GM21619 (cell line): ENCODE measurements at regions not wholly inside any gene's neighbourhood (a gene's known extent, or its start where the extent isn't known, plus 50 kb on each side); places are given as distances from the start of the nearest gene placed in this dataset.
"Not testable (repeated sequence)": the region's sequence is repeated elsewhere in the genome, so short reads cannot be mapped to it uniquely, and the experiment has no call there.

Source experiments
- ATAC-seq: cut with Tn5 transposase; IDR thresholded peaks from one replicate; pipeline ENCODE4 v1.9.1; 2021; ENCODE audit not compliant: unreplicated experiment

DNA sequence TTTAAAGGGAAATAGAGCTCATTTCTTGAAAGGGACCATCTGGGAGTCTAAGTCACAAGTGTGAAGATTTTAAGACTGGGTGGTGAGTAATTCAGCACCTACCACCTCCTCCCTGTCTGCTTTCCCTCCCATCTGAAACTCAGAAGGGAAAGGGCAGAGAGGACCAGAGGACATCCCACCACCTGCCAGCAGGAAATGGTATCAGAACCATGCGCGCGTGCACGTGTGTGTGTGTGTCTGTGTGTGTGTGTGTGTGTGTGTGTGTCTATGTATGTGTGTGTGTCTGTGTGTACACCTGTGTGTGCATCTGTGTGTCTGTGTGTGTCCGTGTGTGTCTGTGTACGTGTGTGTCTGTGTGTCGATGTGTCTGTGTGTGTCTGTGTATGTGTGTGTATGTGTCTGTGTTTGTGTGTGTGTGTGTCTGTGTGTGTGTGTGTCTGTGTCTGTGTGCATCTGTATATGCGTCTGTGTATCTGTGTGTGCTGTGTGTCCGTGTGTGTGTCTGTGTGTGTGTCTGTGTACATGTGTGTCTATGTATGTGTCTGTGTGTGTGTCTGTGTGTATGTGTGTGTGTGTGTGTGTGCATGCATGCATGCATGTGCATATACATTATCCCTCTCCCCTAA lies 76.8 kb downstream of the ZFP36L2 start:
- ATAC-seq = peak; percentile 74

DNA sequence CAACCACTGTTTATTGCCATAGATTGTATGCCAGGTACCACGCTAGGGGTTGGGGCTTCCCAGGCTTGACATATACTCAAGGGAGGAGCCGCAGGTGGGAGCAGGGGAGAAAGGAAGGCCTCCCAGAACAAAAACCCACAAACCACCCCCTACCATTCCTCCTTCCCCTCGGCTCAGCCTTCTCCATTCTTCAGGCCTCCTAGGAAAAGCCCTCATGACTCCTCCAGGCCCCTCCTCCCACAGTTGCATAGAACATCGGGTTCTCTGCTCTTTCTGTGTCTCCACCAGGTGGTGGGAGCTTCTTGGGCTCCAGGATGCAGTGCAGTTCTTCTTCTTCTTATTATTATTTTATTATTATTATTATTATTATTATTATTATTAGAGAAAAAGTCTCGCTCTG lies 80.3 kb downstream of the ZFP36L2 start:
- no peak for ATAC-seq

DNA sequence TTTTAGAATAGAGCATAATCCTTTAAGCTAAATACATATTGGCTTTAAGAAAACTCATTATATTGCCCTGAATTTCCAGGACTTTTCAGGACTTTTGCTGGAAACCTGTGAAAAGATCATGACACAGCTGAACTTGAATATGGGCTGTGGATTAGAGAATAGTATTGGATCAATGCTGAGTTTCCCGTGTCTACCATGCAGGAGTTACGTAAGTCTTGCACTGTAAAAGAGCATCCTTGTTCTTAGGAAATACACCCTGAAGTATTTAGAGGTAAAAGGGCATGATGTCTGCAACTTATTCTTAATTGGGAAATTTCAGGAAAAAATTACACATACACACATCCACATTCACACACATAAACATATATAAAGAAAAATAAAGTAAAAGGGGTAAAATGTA lies 82.1 kb downstream of the ZFP36L2 start:
- no peak for ATAC-seq

DNA sequence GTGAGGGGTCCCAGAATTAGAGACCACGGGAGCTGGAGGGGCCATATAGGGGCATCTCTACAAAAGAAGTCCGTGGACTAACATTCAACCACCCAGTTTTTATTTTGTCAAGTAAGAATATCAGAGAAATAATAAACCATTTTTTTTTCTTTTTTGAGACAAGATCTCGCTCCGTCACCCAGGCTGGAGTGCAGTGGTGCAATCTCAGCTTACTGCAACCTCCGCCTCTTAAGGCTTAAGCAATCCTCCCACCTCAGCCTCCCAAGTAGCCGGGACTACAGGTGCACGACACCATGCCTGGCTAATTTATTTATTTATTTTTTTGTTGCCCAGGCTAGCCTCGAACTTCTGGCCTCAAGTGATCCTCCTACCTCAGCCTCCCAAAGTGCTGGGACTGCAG lies 82.7 kb downstream of the ZFP36L2 start:
- no peak for ATAC-seq

DNA sequence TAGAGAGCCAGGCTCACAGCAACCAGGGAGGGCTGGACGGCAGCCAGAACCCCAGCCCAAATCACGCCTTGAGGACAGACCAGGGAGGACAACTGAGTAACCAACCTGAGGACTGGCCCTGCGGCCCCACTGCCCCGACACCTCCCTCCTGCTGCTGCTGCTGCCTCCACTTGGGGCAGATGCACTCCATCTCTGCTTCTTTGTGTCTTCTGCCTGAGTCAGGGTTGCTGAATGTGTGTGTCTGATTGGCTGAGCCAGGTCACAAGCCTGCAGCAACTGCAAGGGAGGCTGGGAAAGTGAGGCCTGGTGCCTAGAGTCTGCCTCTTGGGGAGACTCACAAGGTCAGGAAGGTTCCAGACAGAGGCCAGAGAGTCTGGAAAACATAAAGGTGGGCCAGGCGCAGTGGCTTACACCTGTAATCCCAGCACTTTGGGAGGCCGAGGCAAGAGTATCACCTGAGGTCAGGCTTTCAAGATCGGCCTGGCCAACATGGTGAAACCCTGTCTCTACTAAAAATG lies 83.4 kb downstream of the ZFP36L2 start:
- ATAC-seq = no peak

DNA sequence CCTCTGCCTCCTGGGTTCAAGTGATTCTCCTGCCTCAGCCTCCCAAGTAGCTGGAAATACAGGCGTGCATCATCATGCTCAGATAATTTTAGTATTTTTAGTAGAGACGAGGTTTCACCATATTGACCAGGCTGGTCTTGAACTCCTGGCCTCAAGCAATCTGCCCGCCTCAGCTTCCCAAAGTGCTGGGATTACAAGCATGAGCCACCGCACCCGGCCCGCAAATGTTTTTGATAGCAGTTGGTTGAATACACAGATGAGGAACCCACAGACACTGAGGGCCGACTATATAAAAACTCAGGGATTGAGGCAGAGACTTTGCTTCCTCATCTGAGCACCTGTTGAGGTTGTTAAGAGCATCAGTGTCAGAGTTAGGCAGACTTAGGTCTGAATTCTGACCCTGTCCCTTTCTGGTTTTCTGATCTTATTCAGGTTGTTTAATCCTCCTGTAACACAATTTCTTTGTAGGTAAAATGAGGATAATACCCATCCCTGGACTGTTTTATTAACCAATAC lies 84.7 kb downstream of the ZFP36L2 start:
- not testable (repeated sequence) for ATAC-seq

DNA sequence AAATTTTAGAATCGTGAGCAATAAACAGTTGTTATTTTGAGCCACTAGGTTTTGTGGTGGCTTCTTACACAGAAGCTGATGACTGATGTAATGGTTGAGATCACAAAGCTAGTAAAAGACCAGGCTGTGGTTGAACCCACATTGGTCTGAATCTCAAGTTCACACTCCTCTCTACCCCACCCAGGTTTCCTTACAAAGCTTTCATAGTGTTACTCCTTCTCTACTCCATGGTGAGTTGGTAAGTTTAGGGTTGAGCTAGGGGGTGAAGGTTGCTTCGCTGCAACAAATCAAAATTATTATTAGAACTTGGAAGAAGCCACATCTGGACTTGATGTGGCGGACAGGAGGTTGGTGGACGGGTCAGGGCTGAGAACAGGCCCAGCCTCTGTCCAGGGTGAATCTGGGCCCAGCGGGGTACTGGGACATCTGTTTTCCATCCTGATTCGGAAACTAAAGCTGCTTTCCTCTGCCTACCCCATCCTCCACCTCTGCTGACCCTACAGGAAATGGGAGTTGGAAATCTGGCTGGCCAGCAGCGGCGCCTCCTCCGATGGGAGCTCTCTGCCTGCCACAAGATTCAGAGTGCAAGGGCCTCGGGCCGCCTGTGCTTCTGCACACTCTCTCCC lies 86.3 kb downstream of the ZFP36L2 start:
- ATAC-seq = no peak

DNA sequence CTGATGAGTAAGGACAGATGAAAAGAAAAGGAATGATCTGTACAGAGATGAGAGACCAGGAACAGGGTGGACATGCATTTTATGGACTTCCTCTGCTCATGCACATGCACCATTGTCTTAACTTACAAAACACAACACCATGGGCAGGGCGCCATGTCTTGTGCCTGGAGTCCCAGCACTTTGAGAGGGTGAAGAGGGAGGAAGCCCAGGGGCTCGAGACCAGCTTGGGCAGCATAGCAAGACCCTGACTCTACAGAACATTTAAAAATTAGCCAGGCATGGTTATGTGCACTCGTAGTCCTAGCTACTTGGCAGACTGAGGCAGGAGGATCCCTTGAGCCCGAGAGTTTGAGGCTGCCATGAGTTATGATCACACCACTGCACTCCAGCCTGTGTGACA lies 86.9 kb downstream of the ZFP36L2 start:
- ATAC-seq = no peak

DNA sequence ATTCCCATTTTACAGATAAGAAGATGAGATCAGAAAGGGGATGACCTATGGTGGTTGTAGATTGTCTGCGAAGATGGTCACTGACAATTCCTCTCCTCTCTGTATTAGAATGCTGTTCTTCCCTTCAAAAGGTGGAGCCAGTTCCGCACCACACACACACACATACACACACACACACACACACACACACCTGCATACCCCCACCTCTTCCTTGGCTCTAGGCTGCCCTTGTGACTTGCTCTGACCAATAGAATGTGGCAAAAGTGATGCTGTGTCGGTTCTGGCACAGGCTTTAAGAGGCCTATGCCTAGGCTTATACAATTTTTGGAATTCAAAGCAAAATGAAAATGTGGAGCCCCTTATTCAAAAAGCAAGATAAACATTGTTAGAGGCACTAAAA lies 88.0 kb downstream of the ZFP36L2 start:
- ATAC-seq = no peak

DNA sequence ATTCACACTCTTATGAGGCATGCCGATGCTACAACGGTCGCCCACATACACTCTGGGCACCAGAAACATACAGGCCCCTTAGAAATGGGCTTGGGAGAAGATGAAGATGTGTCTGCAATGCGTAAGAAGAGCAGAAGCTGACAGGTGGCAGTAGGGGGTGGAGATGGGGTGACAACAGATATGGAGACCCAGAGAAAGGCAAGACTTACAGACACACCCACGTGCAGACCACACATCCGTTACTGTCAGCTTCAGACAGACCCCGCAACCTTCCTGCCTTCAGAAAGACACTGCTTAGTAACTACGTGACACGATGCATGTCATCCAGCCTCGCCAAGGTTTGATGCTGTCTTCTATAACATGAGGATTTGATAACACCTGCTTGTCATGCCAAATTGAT lies 89.5 kb downstream of the ZFP36L2 start:
- ATAC-seq = no peak

DNA sequence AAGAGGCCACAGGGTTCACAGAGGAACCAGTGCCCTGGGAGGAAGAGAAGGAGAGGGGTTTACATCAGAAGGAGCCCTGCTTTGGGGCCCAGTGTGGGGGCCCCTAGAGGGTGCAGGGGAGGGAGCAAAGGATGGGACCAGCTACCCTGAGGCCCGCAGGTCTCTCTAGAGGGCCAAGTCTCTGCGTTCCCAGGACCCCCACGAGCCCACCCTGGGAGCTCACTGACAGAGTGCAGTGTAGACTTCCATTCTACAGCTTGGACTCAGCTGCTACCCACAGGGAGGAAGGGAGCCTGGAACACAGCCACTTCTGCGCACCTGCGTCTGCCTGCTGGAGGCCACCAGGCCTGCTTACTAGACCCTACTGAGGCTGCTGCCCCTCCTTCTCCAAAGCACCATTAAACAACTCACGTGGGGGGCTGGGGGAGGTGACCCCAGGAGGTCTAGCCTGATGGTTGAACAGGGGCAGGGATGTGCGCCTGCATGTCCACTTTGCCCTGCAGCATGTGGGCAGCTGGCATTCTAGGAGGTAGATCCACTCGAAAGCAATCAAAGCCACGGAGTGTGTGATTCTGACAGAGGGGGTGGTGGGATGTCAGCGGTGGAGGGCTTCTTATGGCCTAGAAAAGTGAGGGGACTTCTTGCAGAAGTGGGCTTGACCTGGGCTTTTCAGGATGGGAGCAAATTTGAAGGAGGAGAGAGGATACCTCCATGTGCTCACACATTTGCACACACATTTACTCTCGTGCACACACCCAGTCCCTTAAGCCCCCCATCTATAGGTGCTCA lies 90.2 kb downstream of the ZFP36L2 start:
- no peak for ATAC-seq

DNA sequence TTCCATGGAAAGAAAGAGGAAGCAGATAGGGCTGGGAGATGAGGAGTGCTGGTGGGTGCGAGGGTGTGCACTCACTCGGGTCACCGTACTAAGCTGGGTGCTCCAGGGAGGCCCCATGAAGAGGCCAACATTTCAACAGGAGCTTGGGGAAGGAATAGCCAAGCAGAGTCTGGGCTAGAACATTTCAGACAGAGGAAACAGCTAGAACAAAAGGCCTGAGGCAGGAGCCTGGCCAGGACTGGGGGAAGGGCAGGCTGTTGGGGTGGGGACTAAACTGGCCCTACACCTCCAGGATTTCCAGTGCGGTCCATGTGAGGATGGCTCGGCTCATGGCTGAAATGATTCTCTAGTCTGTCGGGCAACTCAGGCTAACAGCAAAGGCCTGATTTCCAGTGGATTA lies 90.8 kb downstream of the ZFP36L2 start:
- ATAC-seq = no peak

DNA sequence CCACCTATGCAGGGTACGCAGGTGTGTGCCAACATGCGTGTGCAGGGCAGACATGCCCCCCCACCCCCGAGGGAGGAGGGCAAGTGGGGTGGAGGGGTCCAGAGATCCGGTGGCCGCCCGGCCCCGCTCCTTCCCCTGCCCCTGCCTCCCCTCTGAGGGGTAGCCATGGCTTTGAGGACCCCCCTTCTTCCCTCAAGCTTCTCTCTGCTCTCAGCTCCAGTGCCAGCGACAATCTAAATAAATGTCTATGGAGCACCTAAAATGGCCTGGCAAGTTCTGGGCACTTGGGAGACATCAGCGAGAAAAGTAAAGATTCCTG lies 91.9 kb downstream of the ZFP36L2 start:
- no peak for ATAC-seq

DNA sequence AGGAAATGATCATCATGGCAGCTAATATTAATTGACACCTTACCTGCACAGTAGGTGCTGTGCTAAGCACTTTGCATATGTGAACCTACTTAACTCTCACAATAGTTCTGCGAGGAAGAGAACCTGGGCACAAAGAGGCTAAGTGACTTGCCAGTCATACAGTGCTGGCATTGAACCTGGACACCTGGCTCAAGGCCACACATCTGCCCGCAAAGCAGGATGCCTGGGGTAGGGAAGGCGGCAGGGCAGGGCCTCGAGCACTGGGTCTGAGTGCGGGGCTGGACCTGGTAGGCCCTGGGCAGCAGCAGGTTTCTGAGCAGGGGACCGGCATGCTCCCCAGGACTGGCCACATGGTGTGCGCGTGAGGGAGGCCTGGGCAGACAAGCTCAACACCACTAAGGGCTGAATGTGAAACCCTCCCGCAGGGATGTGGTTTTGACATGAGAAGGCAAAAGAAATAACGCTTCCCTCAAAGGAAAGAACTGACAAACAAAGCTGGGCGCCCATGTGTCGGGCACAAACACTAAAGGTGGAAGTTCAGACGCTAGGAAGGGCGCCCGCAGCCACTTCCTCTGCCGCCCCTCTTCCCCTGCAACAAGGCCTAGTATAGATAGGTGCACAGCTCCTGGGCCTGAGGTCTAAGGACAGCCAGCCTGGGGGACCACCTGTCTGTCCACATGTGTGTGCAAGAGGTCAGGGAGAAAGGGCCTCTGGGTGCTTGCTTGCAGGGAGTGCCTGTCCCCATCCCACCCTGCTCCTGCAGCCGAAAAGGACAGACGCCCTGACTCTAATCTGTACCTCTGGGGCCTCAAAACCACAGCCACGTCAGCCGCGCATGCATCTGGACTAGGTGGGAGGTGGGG lies 92.5 kb downstream of the ZFP36L2 start:
- no peak for ATAC-seq

DNA sequence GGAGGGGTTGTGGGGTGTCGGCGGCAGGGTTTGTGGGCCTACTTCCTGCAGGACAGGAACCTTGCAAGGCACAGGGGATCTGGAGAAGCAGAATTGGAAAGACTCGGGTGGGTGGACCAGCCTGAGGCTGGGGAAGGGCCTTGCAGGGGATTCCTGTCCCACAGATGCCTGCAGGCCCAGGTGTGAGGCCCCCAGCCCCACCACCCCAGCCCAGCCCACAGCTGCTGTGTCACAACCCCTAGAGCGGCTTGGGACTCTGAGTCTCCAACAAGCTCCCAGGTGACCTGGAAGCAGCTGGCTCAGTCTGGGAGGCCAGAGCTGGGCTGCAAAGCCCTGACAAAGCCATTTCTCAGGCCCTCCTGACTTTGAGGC lies 93.1 kb downstream of the ZFP36L2 start:
- ATAC-seq = no peak

DNA sequence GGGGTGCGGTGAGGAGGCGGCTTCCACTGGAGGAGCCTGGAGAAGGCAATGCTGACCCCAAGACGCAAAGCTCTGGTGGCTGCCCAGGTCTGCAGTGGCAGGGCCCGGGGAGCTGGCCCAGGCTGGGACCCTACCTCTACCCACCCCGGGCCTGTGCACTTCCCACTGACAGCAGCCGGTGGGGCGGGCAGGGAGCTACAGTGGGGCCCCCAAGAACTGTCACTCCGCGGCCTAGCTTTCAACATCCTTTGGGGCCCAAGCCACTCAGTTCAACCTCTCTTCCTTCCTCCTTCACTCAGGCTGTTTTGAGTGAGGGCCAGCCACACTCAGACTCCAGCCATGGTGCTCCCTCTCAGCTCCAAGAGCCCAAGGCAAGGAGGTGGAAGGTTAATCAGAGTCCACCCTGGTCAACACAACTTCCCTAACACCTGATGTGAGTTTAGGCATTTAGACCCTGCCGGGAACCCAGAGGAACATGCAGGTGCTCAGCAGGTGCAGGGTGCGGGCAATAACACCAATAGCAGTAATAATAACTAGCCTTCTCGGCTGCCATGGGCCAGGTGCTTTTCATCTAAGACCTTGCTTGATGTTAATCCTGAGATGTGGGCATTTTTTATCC lies 93.6 kb downstream of the ZFP36L2 start:
- no peak for ATAC-seq

DNA sequence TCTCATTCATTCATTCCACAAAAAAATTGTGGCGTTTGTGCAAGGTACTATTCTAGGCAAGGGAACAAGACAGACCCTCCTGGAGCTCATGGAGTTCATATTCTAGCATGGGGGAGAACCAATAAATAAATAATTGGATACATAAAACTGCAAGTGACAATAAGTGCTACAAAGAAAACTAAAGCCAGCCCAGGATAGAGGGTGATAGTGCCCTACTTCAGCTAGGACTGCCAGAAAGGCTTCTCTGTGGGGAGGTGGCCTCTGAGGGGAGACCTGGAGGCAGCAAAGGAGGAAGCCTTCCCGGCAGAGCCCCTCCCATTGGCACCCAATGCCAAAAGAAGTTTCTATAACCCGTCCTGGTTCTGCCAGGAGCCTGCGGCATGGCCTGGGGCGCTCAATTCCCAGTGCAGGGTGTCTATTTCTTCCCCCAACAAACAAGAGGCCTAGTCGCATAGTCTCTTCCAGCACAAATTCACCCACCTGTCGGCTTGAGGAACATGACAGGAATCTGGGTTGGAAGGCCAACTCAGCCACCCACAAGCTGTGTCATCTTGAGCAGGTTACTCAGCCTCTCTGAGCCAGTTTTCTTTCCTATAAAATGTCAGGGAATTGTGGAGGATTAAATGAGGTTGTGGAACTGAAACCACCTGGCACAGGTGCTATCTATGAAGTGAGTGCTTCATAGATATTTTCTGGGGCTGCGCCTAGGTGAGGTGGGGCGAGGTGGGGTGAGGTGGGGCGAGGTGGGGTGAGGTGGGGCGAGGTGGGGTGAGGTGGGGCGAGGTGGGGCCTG lies 94.3 kb downstream of the ZFP36L2 start:
- no peak for ATAC-seq

DNA sequence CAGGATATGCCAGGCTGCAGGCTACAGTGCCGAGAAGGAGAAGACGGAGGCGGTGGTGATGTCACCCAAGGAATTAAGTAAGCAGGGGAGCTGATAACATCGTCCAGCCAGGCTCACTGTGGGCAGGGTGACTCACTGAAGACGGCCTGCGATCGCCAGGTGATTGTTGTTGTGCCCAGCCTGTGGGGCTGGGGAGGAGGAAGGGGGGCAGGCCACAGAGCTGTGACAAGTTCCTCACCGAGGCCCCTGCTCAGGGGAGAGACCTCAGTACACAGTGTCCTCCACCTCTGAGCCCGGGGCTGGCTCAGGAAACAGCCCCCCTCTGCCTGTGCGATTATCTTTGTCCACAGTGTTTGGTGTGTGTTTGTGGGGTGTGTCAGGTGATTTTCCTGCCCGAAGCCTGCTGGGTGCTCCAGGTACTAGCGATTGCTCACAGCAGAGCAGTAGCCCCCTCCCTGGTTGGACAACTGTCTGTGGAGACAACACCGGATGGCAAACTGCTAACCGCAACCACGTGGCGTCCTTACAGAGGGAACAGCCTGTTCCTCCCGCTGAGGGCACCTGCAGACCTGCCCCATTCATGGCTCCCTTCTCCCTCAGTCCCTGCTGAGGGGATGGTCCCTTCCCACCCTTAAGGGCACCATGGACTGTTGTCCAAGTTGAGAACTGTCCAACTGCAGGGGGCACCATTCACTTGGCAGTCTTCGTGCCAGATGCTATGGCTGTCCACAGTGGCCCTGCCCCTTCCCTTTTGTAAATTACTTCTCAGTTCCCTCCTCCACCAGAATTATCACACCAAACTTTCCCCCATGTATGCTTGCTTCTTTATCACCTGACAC lies 95.1 kb downstream of the ZFP36L2 start:
- peak; percentile 43 for ATAC-seq

DNA sequence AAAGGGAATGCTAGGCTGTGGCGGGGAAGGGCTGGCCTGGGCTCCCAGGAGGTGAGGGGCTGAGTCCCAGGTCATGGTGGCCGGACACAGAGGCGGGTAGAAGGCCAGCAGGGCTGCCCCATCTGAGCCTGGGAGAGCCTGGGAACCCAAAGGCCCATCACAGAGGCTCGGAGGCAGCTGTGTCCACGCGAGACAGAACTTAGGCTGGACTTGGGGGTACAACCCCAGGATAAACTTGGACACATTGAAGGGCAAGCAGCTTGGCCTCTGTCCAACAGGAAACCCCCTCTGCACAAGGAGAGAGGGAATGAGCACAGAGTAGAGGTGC lies 95.9 kb downstream of the ZFP36L2 start:
- ATAC-seq = no peak
